AML-193 (cell line): ENCODE measurements at regions not wholly inside any gene's neighbourhood (a gene's known extent, or its start where the extent isn't known, plus 50 kb on each side); places are given as distances from the start of the nearest gene placed in this dataset.
"Not testable (repeated sequence)": the region's sequence is repeated elsewhere in the genome, so short reads cannot be mapped to it uniquely, and the experiment has no call there.

Experiments used
- DNase-seq, 2 experiments: peaks; one replicate each; lab custom pipeline; 2025; lab: John Stamatoyannopoulos, UW

- no peak for DNase-seq
These were observed 143.4 kb upstream of the ERRFI1 start for GRCh38 chr1:8169364-8170058.

- DNase-seq = no peak
These were observed 141.8 kb upstream of the ERRFI1 start for GRCh38 chr1:8167936-8168335.

- DNase-seq = no peak
These were observed 140.3 kb upstream of the ERRFI1 start for GRCh38 chr1:8166406-8166805.

- no peak for DNase-seq
These were observed 139.7 kb upstream of the ERRFI1 start for GRCh38 chr1:8165595-8166360.

GRCh38 chr1:8164670-8165069 is 138.6 kb upstream of the ERRFI1 start:
- no peak for DNase-seq

GRCh38 chr1:8163039-8163438 is 136.9 kb upstream of the ERRFI1 start:
- DNase-seq = no peak

GRCh38 chr1:8162168-8162567 is 136.1 kb upstream of the ERRFI1 start:
- DNase-seq = no peak

GRCh38 chr1:8161546-8162105 is 135.5 kb upstream of the ERRFI1 start:
- DNase-seq = no peak

GRCh38 chr1:8159470-8160024 is 133.4 kb upstream of the ERRFI1 start:
- no peak for DNase-seq

- no peak for DNase-seq
These were observed 132.9 kb upstream of the ERRFI1 start for GRCh38 chr1:8158995-8159394.

GRCh38 chr1:8157765-8158164 is 131.7 kb upstream of the ERRFI1 start:
- DNase-seq = no peak

GRCh38 chr1:8155528-8156186 is 129.5 kb upstream of the ERRFI1 start:
- DNase-seq = no peak

GRCh38 chr1:8154621-8155052 is 128.5 kb upstream of the ERRFI1 start:
- DNase-seq = no peak

GRCh38 chr1:8153961-8154360 is 127.9 kb upstream of the ERRFI1 start:
- no peak for DNase-seq

GRCh38 chr1:8152731-8153702 is 126.9 kb upstream of the ERRFI1 start:
- no peak for DNase-seq

- no peak for DNase-seq
These were observed 125.5 kb upstream of the ERRFI1 start for GRCh38 chr1:8151647-8152046.

- not testable (repeated sequence) for DNase-seq
These were observed 123.6 kb upstream of the ERRFI1 start for GRCh38 chr1:8149756-8150155.

GRCh38 chr1:8147956-8148355 is 121.8 kb upstream of the ERRFI1 start:
- DNase-seq = no peak

GRCh38 chr1:8146257-8146855 is 120.2 kb upstream of the ERRFI1 start:
- DNase-seq = no peak

- no peak for DNase-seq
These were observed 119.6 kb upstream of the ERRFI1 start for GRCh38 chr1:8145545-8146202.
